ENCODE measurements at regions not wholly inside any gene's neighbourhood (a gene's known extent, or its start where the extent isn't known, plus 50 kb on each side); places are given as distances from the start of the nearest gene placed in this dataset.

DNA sequence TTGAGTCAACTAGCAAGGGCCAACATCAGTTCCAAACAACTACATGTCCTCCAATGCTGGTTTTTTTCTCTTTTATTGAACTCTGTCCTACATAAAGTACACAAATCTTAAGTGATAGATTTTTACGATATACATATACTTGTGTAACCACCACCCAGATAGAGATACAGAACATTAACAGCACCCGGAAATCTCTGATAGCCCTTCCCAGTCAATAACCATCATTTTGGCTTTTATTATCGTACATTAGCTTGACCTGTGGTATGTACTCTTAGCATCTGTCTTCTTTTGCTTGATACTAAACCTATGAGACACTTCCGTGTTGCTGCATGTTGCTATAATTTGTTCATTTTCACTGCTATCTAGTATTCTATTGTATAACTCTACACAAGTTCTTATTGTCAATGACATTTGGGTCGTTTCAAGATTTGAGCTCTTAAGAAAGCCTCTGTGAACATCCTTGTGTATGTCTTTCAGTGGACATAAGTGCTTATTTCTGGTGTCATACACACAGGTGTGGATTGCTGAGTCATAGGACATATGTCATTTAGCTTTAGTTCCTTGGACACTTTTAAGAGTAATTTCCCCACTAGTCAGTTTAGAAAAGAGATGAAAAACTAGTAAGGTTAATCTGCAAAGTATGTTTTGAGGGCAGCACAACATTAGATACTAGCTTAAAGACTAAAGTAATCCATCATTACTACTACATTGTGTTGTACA is 111.1 kb downstream of the PRLHR start:
- TF ChIP-seq, protein P1, sequence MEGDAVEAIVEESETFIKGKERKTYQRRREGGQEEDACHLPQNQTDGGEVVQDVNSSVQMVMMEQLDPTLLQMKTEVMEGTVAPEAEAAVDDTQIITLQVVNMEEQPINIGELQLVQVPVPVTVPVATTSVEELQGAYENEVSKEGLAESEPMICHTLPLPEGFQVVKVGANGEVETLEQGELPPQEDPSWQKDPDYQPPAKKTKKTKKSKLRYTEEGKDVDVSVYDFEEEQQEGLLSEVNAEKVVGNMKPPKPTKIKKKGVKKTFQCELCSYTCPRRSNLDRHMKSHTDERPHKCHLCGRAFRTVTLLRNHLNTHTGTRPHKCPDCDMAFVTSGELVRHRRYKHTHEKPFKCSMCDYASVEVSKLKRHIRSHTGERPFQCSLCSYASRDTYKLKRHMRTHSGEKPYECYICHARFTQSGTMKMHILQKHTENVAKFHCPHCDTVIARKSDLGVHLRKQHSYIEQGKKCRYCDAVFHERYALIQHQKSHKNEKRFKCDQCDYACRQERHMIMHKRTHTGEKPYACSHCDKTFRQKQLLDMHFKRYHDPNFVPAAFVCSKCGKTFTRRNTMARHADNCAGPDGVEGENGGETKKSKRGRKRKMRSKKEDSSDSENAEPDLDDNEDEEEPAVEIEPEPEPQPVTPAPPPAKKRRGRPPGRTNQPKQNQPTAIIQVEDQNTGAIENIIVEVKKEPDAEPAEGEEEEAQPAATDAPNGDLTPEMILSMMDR (conservative IDR thresholded peaks at IDR 0.05; ENCODE audit: low read length), result no peak
- TF ChIP-seq EZH2phosphoT487 (IDR thresholded peaks at IDR 0.05; ENCODE audit: borderline replicate concordance, low read depth, low read length), result no peak

Data from OCI-LY7 (cell line).